Smooth muscle cell (in vitro differentiated cells): ENCODE measurements at regions not wholly inside any gene's neighbourhood (a gene's known extent, or its start where the extent isn't known, plus 50 kb on each side); places are given as distances from the start of the nearest gene placed in this dataset.

Experiments
- DNase-seq: peaks from one replicate; lab custom pipeline; 2025; ENCODE audit not compliant: unreplicated experiment; lab: John Stamatoyannopoulos, UW
- H2AFZ ChIP-seq: fragments of 200-600 bp; sonication (generic); 2 replicates; pipeline ENCODE4 v1.6.0; 2016; ENCODE audit warnings: antibody characterized with exemption, low read depth, mild to moderate bottlenecking
- H3F3A ChIP-seq: fragments of 200-600 bp; sonication (generic); 2 replicates; pipeline ENCODE4 v1.6.0; 2017; ENCODE audit warnings: antibody characterized with exemption, low read depth
- H3K27ac ChIP-seq: fragments of 200-600 bp; sonication (generic); 2 replicates; pipeline ENCODE4 v1.5.1; 2016; ENCODE audit warnings: low read depth, mild to moderate bottlenecking
- H3K27me3 ChIP-seq: fragments of 200-600 bp; sonication (generic); 2 replicates; pipeline ENCODE4 v1.6.1; 2016; ENCODE audit warnings: low read depth, mild to moderate bottlenecking
- H3K36me3 ChIP-seq: fragments of 200-600 bp; sonication (generic); 2 replicates; pipeline ENCODE4 v1.5.1; 2016; ENCODE audit warnings: low read depth
- H3K4me1 ChIP-seq: fragments of 200-600 bp; sonication (generic); 2 replicates; pipeline ENCODE4 v1.5.1; 2016; ENCODE audit warnings: low read depth
- H3K4me2 ChIP-seq: fragments of 200-600 bp; sonication (generic); 2 replicates; pipeline ENCODE4 v1.6.0; 2016; ENCODE audit warnings: mild to moderate bottlenecking
- H3K4me3 ChIP-seq: fragments of 200-600 bp; sonication (generic); 2 replicates; pipeline ENCODE4 v1.5.1; 2016; ENCODE audit warnings: mild to moderate bottlenecking
- H3K79me2 ChIP-seq: fragments of 200-600 bp; sonication (generic); 2 replicates; pipeline ENCODE4 v1.6.0; 2016; ENCODE audit warnings: low read depth, mild to moderate bottlenecking
- H3K9ac ChIP-seq: fragments of 200-600 bp; sonication (generic); 2 replicates; pipeline ENCODE4 v1.6.0; 2016; ENCODE audit warnings: low read depth
- H3K9me3 ChIP-seq: fragments of 200-600 bp; sonication (generic); replicated peaks from 2 replicates; pipeline ENCODE4 v1.5.1; 2016; ENCODE audit warnings: low read depth
- H4K20me1 ChIP-seq: fragments of 200-600 bp; sonication (generic); 2 replicates; pipeline ENCODE4 v1.6.0; 2016; ENCODE audit warnings: low read depth
- CTCF ChIP-seq: fragments of 200-600 bp; sonication (generic); IDR thresholded peaks from 2 replicates; pipeline ENCODE4 v1.5.1; 2017; ENCODE audit warnings: borderline replicate concordance, mild to moderate bottlenecking, antibody characterized with exemption; ENCODE audit not compliant: insufficient read depth, poor library complexity, severe bottlenecking
- WGBS: methylation state at CpG from one replicate; pipeline ENCODE4 v1.1.7; 2016; ENCODE audit warnings: low lambda C conversion rate; 5-methylcytosine and 5-hydroxymethylcytosine counted together

DNA sequence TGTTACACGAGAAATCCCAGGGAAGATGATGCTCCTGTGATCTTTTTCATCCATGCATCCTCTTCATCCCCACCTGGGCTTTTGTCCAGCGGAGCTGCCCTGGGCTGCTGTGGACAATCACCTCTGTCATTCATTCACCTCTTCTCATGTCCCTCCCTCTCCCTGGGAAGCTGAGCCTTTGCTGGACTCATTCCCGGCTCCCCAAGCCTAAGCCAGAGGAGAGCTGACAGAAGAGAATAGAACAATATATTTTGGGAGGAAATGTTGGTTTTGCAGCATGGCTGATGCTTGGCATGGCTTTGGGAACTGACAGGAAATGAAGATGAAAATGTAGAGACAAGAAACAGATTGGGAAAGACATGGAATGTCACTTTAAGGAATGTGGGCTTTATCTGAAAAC lies 177.4 kb downstream of the DICER1 start:
- H3F3A ChIP-seq = no peaks in the 10 kb centered on the region
- 87% methylated on average over 3 of the region's 3 CpGs for WGBS
- no peak overlapping the region for H2AFZ ChIP-seq
- H3K4me1 ChIP-seq = no peaks in the 10 kb centered on the region
- no peaks in the 10 kb centered on the region for H3K9me3 ChIP-seq
- H3K27me3 ChIP-seq = peaks cover 11% of the 10 kb centered on the region
- no peaks in the 10 kb centered on the region for H3K79me2 ChIP-seq
- H3K4me3 ChIP-seq = no peak overlapping the region
- no peaks in the 10 kb centered on the region for H4K20me1 ChIP-seq
- no peak overlapping the region for H3K27ac ChIP-seq
- no peak overlapping the region for H3K9ac ChIP-seq
- H3K36me3 ChIP-seq = no peaks in the 10 kb centered on the region
- no peak for DNase-seq
- TF ChIP-seq CTCF = no peak
- no peak overlapping the region for H3K4me2 ChIP-seq

- WGBS = 75% methylated on average over 1 of the region's 2 CpGs
Observed at GRCh38 chr14:94977016-94977415, 180.3 kb downstream of the DICER1 start.

GRCh38 chr14:94975366-94975765 lies 182.0 kb downstream of the DICER1 start:
- Histone ChIP-seq H3K36me3 (no peaks in the 10 kb centered on the region), H4K20me1 (no peaks in the 10 kb centered on the region), H3K27me3 (peaks cover 11% of the 10 kb centered on the region), H3K4me1 (no peaks in the 10 kb centered on the region), H2AFZ (no peak overlapping the region), H3K27ac (no peak overlapping the region), H3F3A (no peaks in the 10 kb centered on the region), H3K4me3 (no peak overlapping the region), H3K9ac (no peak overlapping the region), H3K9me3 (no peaks in the 10 kb centered on the region), H3K4me2 (no peak overlapping the region), H3K79me2 (no peaks in the 10 kb centered on the region)
- no peak for TF ChIP-seq CTCF
- 68% methylated on average over 1 of the region's 1 CpG for WGBS
- DNase-seq = no peak

More at GRCh38 chr14:94977016-94977415, 180.3 kb downstream of the DICER1 start:
- no peak overlapping the region for H3K4me3 ChIP-seq
- DNase-seq = no peak
- no peak overlapping the region for H3K9ac ChIP-seq
- no peak for TF ChIP-seq CTCF
- no peaks in the 10 kb centered on the region for H3K36me3 ChIP-seq
- no peaks in the 10 kb centered on the region for H3F3A ChIP-seq
- H3K4me2 ChIP-seq = no peak overlapping the region
- no peaks in the 10 kb centered on the region for H3K4me1 ChIP-seq
- H2AFZ ChIP-seq = no peak overlapping the region
- no peaks in the 10 kb centered on the region for H3K9me3 ChIP-seq
- H4K20me1 ChIP-seq = no peaks in the 10 kb centered on the region
- H3K27ac ChIP-seq = no peak overlapping the region
- H3K79me2 ChIP-seq = no peaks in the 10 kb centered on the region
- peaks cover 11% of the 10 kb centered on the region for H3K27me3 ChIP-seq

- Histone ChIP-seq H3K4me2 (no peak overlapping the region), H3K4me1 (no peaks in the 10 kb centered on the region), H3K27me3 (peaks cover 10% of the 10 kb centered on the region), H3F3A (no peaks in the 10 kb centered on the region), H3K4me3 (no peak overlapping the region), H4K20me1 (no peaks in the 10 kb centered on the region), H3K9me3 (no peaks in the 10 kb centered on the region), H2AFZ (no peak overlapping the region), H3K36me3 (no peaks in the 10 kb centered on the region), H3K79me2 (no peaks in the 10 kb centered on the region), H3K9ac (no peak overlapping the region), H3K27ac (no peak overlapping the region)
- no peak for DNase-seq
- WGBS = 74% methylated on average over 3 of the region's 3 CpGs
- no peak for TF ChIP-seq CTCF
Observed at GRCh38 chr14:94974893-94975292, 182.4 kb downstream of the DICER1 start.
